Lower lobe of right lung (tissue), 2 donors: ENCODE measurements at regions not wholly inside any gene's neighbourhood (a gene's known extent, or its start where the extent isn't known, plus 50 kb on each side); places are given as distances from the start of the nearest gene placed in this dataset.

Experiments used
- ATAC-seq, 2 donors: fragments of 200-7000 bp; cut with Tn5 transposase; one replicate each; pipeline ENCODE4 v1.9.1; 2020 to 2022; ENCODE audit warnings: mild to moderate bottlenecking in 2 of 2, moderate library complexity in 2 of 2
- DNase-seq: peaks from one replicate; pipeline ENCODE4 v3.0.0-alpha.2; 2020
- H3K27ac ChIP-seq: fragments of 200-600 bp; one replicate; pipeline ENCODE4 v1.8.0; 2022
- H3K27me3 ChIP-seq: fragments of 200-600 bp; one replicate; pipeline ENCODE4 v1.8.0; 2022; ENCODE audit warnings: low read depth
- H3K36me3 ChIP-seq: fragments of 200-600 bp; one replicate; pipeline ENCODE4 v1.8.0; 2022; ENCODE audit warnings: mild to moderate bottlenecking
- H3K4me1 ChIP-seq: fragments of 200-600 bp; one replicate; pipeline ENCODE4 v1.8.0; 2022
- H3K4me3 ChIP-seq: fragments of 200-600 bp; one replicate; pipeline ENCODE4 v1.8.0; 2022; ENCODE audit warnings: mild to moderate bottlenecking
- H3K9me3 ChIP-seq: fragments of 200-600 bp; one replicate; pipeline ENCODE4 v1.8.0; 2022
- intact Hi-C: fragments of 100-400 bp; cut with DNase I; formaldehyde crosslinking; loops from one replicate; pipeline ENCODE4 v1.11.0; 2022
- TF ChIP-seq, protein P1 (sequence below): fragments of 200-600 bp; IDR thresholded peaks from one replicate; pipeline ENCODE4 v1.8.0; 2022; ENCODE audit warnings: antibody characterized with exemption, mild to moderate bottlenecking
- donor health status: DM: no; HTN: yes; CAD: no; lungs with severe emphysema.

- Histone ChIP-seq H3K4me3 (no peak overlapping the region), H3K27ac (no peak overlapping the region), H3K4me1 (peaks cover 3% of the 10 kb centered on the region), H3K9me3 (no peaks in the 10 kb centered on the region), H3K36me3 (no peaks in the 10 kb centered on the region), H3K27me3 (no peaks in the 10 kb centered on the region)
- TF ChIP-seq, protein P1, sequence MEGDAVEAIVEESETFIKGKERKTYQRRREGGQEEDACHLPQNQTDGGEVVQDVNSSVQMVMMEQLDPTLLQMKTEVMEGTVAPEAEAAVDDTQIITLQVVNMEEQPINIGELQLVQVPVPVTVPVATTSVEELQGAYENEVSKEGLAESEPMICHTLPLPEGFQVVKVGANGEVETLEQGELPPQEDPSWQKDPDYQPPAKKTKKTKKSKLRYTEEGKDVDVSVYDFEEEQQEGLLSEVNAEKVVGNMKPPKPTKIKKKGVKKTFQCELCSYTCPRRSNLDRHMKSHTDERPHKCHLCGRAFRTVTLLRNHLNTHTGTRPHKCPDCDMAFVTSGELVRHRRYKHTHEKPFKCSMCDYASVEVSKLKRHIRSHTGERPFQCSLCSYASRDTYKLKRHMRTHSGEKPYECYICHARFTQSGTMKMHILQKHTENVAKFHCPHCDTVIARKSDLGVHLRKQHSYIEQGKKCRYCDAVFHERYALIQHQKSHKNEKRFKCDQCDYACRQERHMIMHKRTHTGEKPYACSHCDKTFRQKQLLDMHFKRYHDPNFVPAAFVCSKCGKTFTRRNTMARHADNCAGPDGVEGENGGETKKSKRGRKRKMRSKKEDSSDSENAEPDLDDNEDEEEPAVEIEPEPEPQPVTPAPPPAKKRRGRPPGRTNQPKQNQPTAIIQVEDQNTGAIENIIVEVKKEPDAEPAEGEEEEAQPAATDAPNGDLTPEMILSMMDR = no peak
- ATAC-seq (no peak), DNase-seq (no peak)
- intact Hi-C loops = no loop called here
Observed at GRCh38 chr5:143671021-143671420, 140.9 kb upstream of the HMHB1 start.

GRCh38 chr5:143665866-143666265, 146.1 kb upstream of the HMHB1 start:
- no peaks in the 10 kb centered on the region for H3K36me3 ChIP-seq
- no peak overlapping the region for H3K4me3 ChIP-seq
- TF ChIP-seq, protein P1 = no peak
- intact Hi-C loops = no loop called here
- ATAC-seq = no peak
- DNase-seq = no peak
- no peak overlapping the region for H3K27ac ChIP-seq
- H3K4me1 ChIP-seq = peaks cover under 1% of the 10 kb centered on the region
- no peaks in the 10 kb centered on the region for H3K27me3 ChIP-seq
- no peaks in the 10 kb centered on the region for H3K9me3 ChIP-seq

DNA sequence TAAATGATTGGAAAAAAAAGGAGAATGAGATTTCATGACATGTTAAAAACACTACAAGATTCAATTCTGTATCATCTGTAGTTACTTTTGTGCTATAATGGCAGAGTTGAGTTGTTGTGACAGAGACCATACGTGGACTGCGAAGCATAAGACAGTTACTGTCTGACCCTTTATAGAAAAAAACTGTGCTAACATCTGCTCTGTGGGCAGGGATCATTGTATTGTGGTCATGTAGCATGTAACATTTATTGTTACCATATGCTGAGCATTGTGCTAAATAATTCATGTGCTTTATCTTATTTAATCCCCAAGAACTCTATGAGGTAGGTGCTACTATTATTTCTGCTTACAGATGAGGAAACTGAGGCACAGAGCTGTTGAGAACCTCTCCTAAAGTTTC, 147.3 kb upstream of the HMHB1 start:
- no peak for DNase-seq
- intact Hi-C loops = no loop called here

GRCh38 chr5:143663872-143664271, 148.1 kb upstream of the HMHB1 start:
- no peak overlapping the region for H3K27ac ChIP-seq
- TF ChIP-seq, protein P1 = no peak
- intact Hi-C loops = no loop called here
- no peaks in the 10 kb centered on the region for H3K4me1 ChIP-seq
- no peaks in the 10 kb centered on the region for H3K9me3 ChIP-seq
- DNase-seq (no peak), ATAC-seq (no peak)
- no peaks in the 10 kb centered on the region for H3K27me3 ChIP-seq
- H3K36me3 ChIP-seq = no peaks in the 10 kb centered on the region
- no peak overlapping the region for H3K4me3 ChIP-seq

More for the DNA sequence above, 147.3 kb upstream of the HMHB1 start:
- H3K27me3 ChIP-seq = no peaks in the 10 kb centered on the region
- ATAC-seq = no peak
- no peaks in the 10 kb centered on the region for H3K36me3 ChIP-seq
- no peaks in the 10 kb centered on the region for H3K4me1 ChIP-seq
- H3K4me3 ChIP-seq = no peak overlapping the region
- TF ChIP-seq, protein P1 = no peak
- H3K9me3 ChIP-seq = no peaks in the 10 kb centered on the region
- no peak overlapping the region for H3K27ac ChIP-seq

- Histone ChIP-seq H3K4me1 (no peaks in the 10 kb centered on the region), H3K27me3 (no peaks in the 10 kb centered on the region), H3K4me3 (no peak overlapping the region), H3K36me3 (no peaks in the 10 kb centered on the region), H3K9me3 (no peaks in the 10 kb centered on the region), H3K27ac (no peak overlapping the region)
- intact Hi-C loops = no loop called here
- TF ChIP-seq, protein P1 = no peak
- ATAC-seq (no peak), DNase-seq (no peak)
Observed at GRCh38 chr5:143662020-143662419, 149.9 kb upstream of the HMHB1 start.

- TF ChIP-seq, protein P1 = no peak
- H3K9me3 ChIP-seq = no peaks in the 10 kb centered on the region
- intact Hi-C loops = no loop called here
- H3K27ac ChIP-seq = no peak overlapping the region
- H3K36me3 ChIP-seq = no peaks in the 10 kb centered on the region
- DNase-seq = no peak
- ATAC-seq = no peak
- H3K27me3 ChIP-seq = no peaks in the 10 kb centered on the region
- H3K4me3 ChIP-seq = no peak overlapping the region
- no peaks in the 10 kb centered on the region for H3K4me1 ChIP-seq
Observed at GRCh38 chr5:143660625-143661024, 151.3 kb upstream of the HMHB1 start.
